K562 (cell line): ENCODE measurements at regions not wholly inside any gene's neighbourhood (a gene's known extent, or its start where the extent isn't known, plus 50 kb on each side); places are given as distances from the start of the nearest gene placed in this dataset.

Experiments used
- GATA2 ChIP-seq: sonication (generic); formaldehyde crosslinking; IDR thresholded peaks from 2 replicates; pipeline ENCODE4 v1.4.0; 2020; ENCODE audit warnings: mild to moderate bottlenecking, missing genetic modification reagents
- KLF6 ChIP-seq: fragments of 250-450 bp; sonication (Bioruptor Pico); IDR thresholded peaks from 2 replicates; pipeline ENCODE4 v1.4.0; 2020; ENCODE audit warnings: mild to moderate bottlenecking, moderate library complexity, borderline replicate concordance
- TARDBP ChIP-seq: fragments of 450-650 bp; IDR thresholded peaks from 2 replicates; pipeline ENCODE4 v1.6.1; 2016
- TF ChIP-seq, protein P1 (sequence below), 3 experiments: IDR thresholded peaks in 2 of 3; conservative IDR thresholded peaks in 1 of 3; 2 replicates each; pipeline ENCODE4 v1.5.1; 2011 to 2012; ENCODE audit warnings: low read length in 3 of 3, mild to moderate bottlenecking in 3 of 3, control low read depth in 2 of 3, improper control_type of control experiment in 1 of 3, inconsistent platforms in 1 of 3, low read depth in 1 of 3, mixed read lengths in 1 of 3, moderate library complexity in 1 of 3; ENCODE audit not compliant: insufficient read depth in 2 of 3

DNA sequence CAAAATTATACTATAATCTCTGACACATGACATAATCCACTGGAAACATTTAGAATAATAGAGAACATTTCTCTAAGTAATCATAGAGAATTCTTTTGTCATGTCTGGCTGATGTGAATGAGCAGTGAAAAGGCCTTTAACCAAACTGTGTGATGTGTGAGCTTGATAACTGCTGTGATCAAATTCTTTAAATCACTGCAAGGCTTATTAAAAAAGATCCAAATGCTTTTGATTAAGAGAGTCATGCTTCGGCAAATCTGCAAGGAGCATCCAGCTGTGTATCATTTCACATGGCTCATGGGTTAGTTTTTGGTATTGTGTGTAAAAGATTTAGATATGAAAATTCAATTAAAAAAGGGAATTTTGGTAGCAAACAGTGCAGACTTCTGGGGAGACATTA lies 58.6 kb upstream of the TFPI start:
- no peak for TF ChIP-seq TARDBP
- no peak for TF ChIP-seq GATA2 (CRISPR knock-in tag)
- TF ChIP-seq, protein P1, sequence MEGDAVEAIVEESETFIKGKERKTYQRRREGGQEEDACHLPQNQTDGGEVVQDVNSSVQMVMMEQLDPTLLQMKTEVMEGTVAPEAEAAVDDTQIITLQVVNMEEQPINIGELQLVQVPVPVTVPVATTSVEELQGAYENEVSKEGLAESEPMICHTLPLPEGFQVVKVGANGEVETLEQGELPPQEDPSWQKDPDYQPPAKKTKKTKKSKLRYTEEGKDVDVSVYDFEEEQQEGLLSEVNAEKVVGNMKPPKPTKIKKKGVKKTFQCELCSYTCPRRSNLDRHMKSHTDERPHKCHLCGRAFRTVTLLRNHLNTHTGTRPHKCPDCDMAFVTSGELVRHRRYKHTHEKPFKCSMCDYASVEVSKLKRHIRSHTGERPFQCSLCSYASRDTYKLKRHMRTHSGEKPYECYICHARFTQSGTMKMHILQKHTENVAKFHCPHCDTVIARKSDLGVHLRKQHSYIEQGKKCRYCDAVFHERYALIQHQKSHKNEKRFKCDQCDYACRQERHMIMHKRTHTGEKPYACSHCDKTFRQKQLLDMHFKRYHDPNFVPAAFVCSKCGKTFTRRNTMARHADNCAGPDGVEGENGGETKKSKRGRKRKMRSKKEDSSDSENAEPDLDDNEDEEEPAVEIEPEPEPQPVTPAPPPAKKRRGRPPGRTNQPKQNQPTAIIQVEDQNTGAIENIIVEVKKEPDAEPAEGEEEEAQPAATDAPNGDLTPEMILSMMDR (IDR thresholded peaks at IDR 0.05 in 2 of 3, conservative IDR thresholded peaks at IDR 0.05 in 1 of 3; ENCODE audit: insufficient read depth in 2 of 3, low read depth in 1 of 3, low read length in 3 of 3), result no peak
- TF ChIP-seq KLF6 (CRISPR knock-in tag), result no peak
